Mammary epithelial cell (primary cell): ENCODE measurements at regions not wholly inside any gene's neighbourhood (a gene's known extent, or its start where the extent isn't known, plus 50 kb on each side); places are given as distances from the start of the nearest gene placed in this dataset.
"Not testable (repeated sequence)": the region's sequence is repeated elsewhere in the genome, so short reads cannot be mapped to it uniquely, and the experiment has no call there.

Source experiments
- CTCF ChIP-seq, 2 donors: IDR thresholded peaks in 1 of 2; conservative IDR thresholded peaks in 1 of 2; 2 replicates each; pipeline ENCODE4 v1.5.1; 2011 to 2012; ENCODE audit warnings: inconsistent platforms in 2 of 2, low read length in 2 of 2, mild to moderate bottlenecking in 2 of 2, control low read depth in 1 of 2, low read depth in 1 of 2; ENCODE audit not compliant: insufficient read depth in 1 of 2; ENCODE audit errors: extremely low read depth in 1 of 2
- EZH2 ChIP-seq: IDR thresholded peaks from 2 replicates; pipeline ENCODE4 v1.6.1; 2012; ENCODE audit warnings: low read length, inconsistent platforms, borderline replicate concordance

- TF ChIP-seq CTCF (conservative IDR thresholded peaks at IDR 0.05 in 1 of 2, IDR thresholded peaks at IDR 0.05 in 1 of 2; ENCODE audit: extremely low read depth in 1 of 2, insufficient read depth in 1 of 2, low read depth in 1 of 2, low read length in 2 of 2); EZH2: not testable (repeated sequence)
These were observed 73.5 kb upstream of the FBXO28 start for GRCh38 chr1:224040423-224040822.
